CD4-positive, alpha-beta T cell treated with Interleukin-15 for 4 hours (primary cell): ENCODE measurements at regions not wholly inside any gene's neighbourhood (a gene's known extent, or its start where the extent isn't known, plus 50 kb on each side); places are given as distances from the start of the nearest gene placed in this dataset.

Experiments used
- DNase-seq: peaks from one replicate; pipeline ENCODE4 v3.0.0-alpha.2; 2020; ENCODE audit warnings: low spot score

- DNase-seq = no peak
Measured at GRCh38 chr13:33515146-33515545, 229.6 kb upstream of the STARD13 start.

- DNase-seq = no peak
Measured at GRCh38 chr13:33518452-33518851, 232.9 kb upstream of the STARD13 start.

- DNase-seq = no peak
Measured at GRCh38 chr13:33519561-33520467, 234.3 kb upstream of the STARD13 start.

- DNase-seq = no peak
Measured at GRCh38 chr13:33520468-33520839, 234.9 kb upstream of the STARD13 start.

GRCh38 chr13:33524086-33524485 is 238.5 kb upstream of the STARD13 start:
- no peak for DNase-seq

GRCh38 chr13:33525763-33526162 is 240.2 kb upstream of the STARD13 start:
- DNase-seq = no peak

GRCh38 chr13:33526718-33527117 is 241.2 kb upstream of the STARD13 start:
- no peak for DNase-seq

- no peak for DNase-seq
Measured at GRCh38 chr13:33528896-33529295, 243.3 kb upstream of the STARD13 start.

GRCh38 chr13:33531484-33531883 is 245.9 kb upstream of the STARD13 start:
- no peak for DNase-seq

- DNase-seq = no peak
Measured at GRCh38 chr13:33535061-33535460, 249.5 kb upstream of the STARD13 start.

GRCh38 chr13:33536601-33537000 is 251.0 kb upstream of the STARD13 start:
- no peak for DNase-seq

- no peak for DNase-seq
Measured at GRCh38 chr13:33537026-33537425, 251.5 kb upstream of the STARD13 start.

GRCh38 chr13:33537676-33538075 is 252.1 kb upstream of the STARD13 start:
- no peak for DNase-seq

GRCh38 chr13:33541456-33541855 is 255.9 kb upstream of the STARD13 start:
- DNase-seq = no peak

GRCh38 chr13:33541962-33542308 is 256.4 kb upstream of the STARD13 start:
- no peak for DNase-seq

- peak; percentile 98 for DNase-seq
Measured at GRCh38 chr13:33542309-33543088, 256.9 kb upstream of the STARD13 start.

GRCh38 chr13:33543089-33543459 is 257.5 kb upstream of the STARD13 start:
- no peak for DNase-seq

GRCh38 chr13:33543631-33544265 is 258.2 kb upstream of the STARD13 start:
- no peak for DNase-seq

GRCh38 chr13:33544308-33544707 is 258.8 kb upstream of the STARD13 start:
- DNase-seq = no peak

- no peak for DNase-seq
Measured at GRCh38 chr13:33545492-33545891, 259.9 kb upstream of the STARD13 start.

GRCh38 chr13:33547035-33547434 is 261.5 kb upstream of the STARD13 start:
- DNase-seq = no peak

GRCh38 chr13:33548069-33548468 is 262.5 kb upstream of the STARD13 start:
- DNase-seq = no peak

GRCh38 chr13:33550276-33550675 is 264.7 kb upstream of the STARD13 start:
- no peak for DNase-seq
